GM12878 (cell line): ENCODE measurements at regions not wholly inside any gene's neighbourhood (a gene's known extent, or its start where the extent isn't known, plus 50 kb on each side); places are given as distances from the start of the nearest gene placed in this dataset.

Experiments used
- ATAC-seq: fragments of 200-7000 bp; cut with Tn5 transposase; 3 replicates; pipeline ENCODE4 v1.9.1; 2020; ENCODE audit warnings: mild to moderate bottlenecking, moderate library complexity
- BruUV-seq: library from RNA; stranded (reverse); fragments of 400-500 nt; replicated peaks from 2 replicates; lab custom pipeline; 2021; lab: Mats Ljungman, UMichigan
- CTCF ChIA-PET: fragments of 300-600 bp; sonication (Branson Sonifier 250); formaldehyde crosslinking; extraction: SDS; loops from one replicate; lab custom pipeline; 2021; ENCODE audit warnings: inconsistent platforms; lab: Yijun Ruan, JAX
- POLR2A ChIA-PET: fragments of 350-600 bp; formaldehyde crosslinking; extraction: SDS; loops from one replicate; lab custom pipeline; 2021; ENCODE audit warnings: inconsistent platforms; lab: Charles Lee
- RAD21 ChIA-PET: fragments of 300-600 bp; sonication (Branson Sonifier 250); formaldehyde crosslinking; loops from one replicate; lab custom pipeline; 2023; ENCODE audit warnings: antibody characterized with exemption; ENCODE audit not compliant: unreplicated experiment; lab: Charles Lee
- SMC1A ChIA-PET: fragments of 300-600 bp; sonication (Branson Sonifier 250); formaldehyde crosslinking; loops from one replicate; lab custom pipeline; 2023; ENCODE audit not compliant: unreplicated experiment, uncharacterized antibody; lab: Charles Lee
- DNase-seq: peaks from one replicate; pipeline ENCODE4 v3.0.0-alpha.2; 2011; ENCODE audit warnings: low read depth, low spot score
- FAIRE-seq: peaks from 3 replicates; lab custom pipeline; 2011; peaks lifted over from hg19 to GRCh38; lab: Jason Lieb, UNC
- H2AFZ ChIP-seq: 2 replicates; pipeline ENCODE4 v1.6.0; 2011; ENCODE audit warnings: low read depth, low read length, control low read depth; ENCODE audit not compliant: control insufficient read depth
- H3K27ac ChIP-seq: 2 replicates; pipeline ENCODE4 v1.5.1; 2011; ENCODE audit warnings: control low read depth; ENCODE audit not compliant: control insufficient read depth, insufficient read depth
- H3K27me3 ChIP-seq, 2 experiments: replicated peaks in 1 of 2; 2 replicates each; pipeline versions ENCODE4 v1.6.0 to v1.6.1; 2011; ENCODE audit warnings: low read length in 1 of 2; ENCODE audit not compliant: control insufficient read depth in 2 of 2, insufficient read depth in 2 of 2
- H3K36me3 ChIP-seq, 2 experiments: 2 replicates each; pipeline ENCODE4 v1.5.1; 2011; ENCODE audit warnings: low read length in 1 of 2; ENCODE audit not compliant: control insufficient read depth in 2 of 2, insufficient read depth in 2 of 2
- H3K4me1 ChIP-seq: 2 replicates; pipeline ENCODE4 v1.6.1; 2011; ENCODE audit warnings: mild to moderate bottlenecking, low read length, moderate library complexity, mixed read lengths; ENCODE audit not compliant: control insufficient read depth, insufficient read depth
- H3K4me2 ChIP-seq: 2 replicates; pipeline ENCODE4 v1.6.0; 2011; ENCODE audit warnings: control low read depth; ENCODE audit not compliant: control insufficient read depth, insufficient read depth
- H3K4me3 ChIP-seq: fragments of 200-600 bp; sonication (generic); 2 replicates; pipeline ENCODE4 v1.5.1; 2016
- H3K79me2 ChIP-seq: 2 replicates; pipeline ENCODE4 v1.6.0; 2011; ENCODE audit warnings: low read length; ENCODE audit not compliant: control insufficient read depth, insufficient read depth
- H3K9ac ChIP-seq: 2 replicates; pipeline ENCODE4 v1.8.0; 2011; ENCODE audit warnings: low read length, control low read depth, mixed read lengths; ENCODE audit not compliant: control insufficient read depth, insufficient read depth
- H3K9me3 ChIP-seq: replicated peaks from 3 replicates; pipeline ENCODE4 v1.5.1; 2011; ENCODE audit warnings: mild to moderate bottlenecking, low read length; ENCODE audit not compliant: control insufficient read depth, insufficient read depth
- H4K20me1 ChIP-seq: 2 replicates; pipeline ENCODE4 v1.6.0; 2011; ENCODE audit not compliant: control insufficient read depth, insufficient read depth
- BACH1 ChIP-seq: fragments of 450-650 bp; IDR thresholded peaks from 2 replicates; pipeline ENCODE4 v1.6.1; 2017; ENCODE audit warnings: mild to moderate bottlenecking, borderline replicate concordance
- CBX3 ChIP-seq: fragments of 200-600 bp; sonication (generic); IDR thresholded peaks from 2 replicates; pipeline ENCODE4 v1.6.1; 2016; ENCODE audit warnings: low read depth, borderline replicate concordance
- CTCF ChIP-seq, 3 experiments: IDR thresholded peaks in 2 of 3; conservative IDR thresholded peaks in 1 of 3; 2 replicates each; pipeline ENCODE4 v1.5.1; 2011; ENCODE audit warnings: low read depth in 3 of 3, low read length in 3 of 3, mild to moderate bottlenecking in 3 of 3, control low read depth in 2 of 3, moderate library complexity in 2 of 3, inconsistent platforms in 1 of 3, mixed read lengths in 1 of 3; ENCODE audit not compliant: control insufficient read depth in 2 of 3, insufficient read depth in 1 of 3; ENCODE audit errors: extremely low read depth in 1 of 3
- E2F4 ChIP-seq: IDR thresholded peaks from 2 replicates; pipeline ENCODE4 v1.6.1; 2012; ENCODE audit warnings: low read depth, low read length, improper control_type of control experiment
- HDAC6 ChIP-seq: fragments of 200-600 bp; sonication (generic); IDR thresholded peaks from one replicate; pipeline ENCODE4 v1.8.0; 2017; ENCODE audit warnings: antibody characterized with exemption; ENCODE audit not compliant: unreplicated experiment
- KAT2A ChIP-seq: conservative IDR thresholded peaks from 2 replicates; pipeline ENCODE4 v1.6.1; 2011; ENCODE audit warnings: low read depth, low read length; ENCODE audit not compliant: control insufficient read depth
- KLF5 ChIP-seq: fragments of 450-650 bp; IDR thresholded peaks from 2 replicates; pipeline ENCODE4 v1.6.1; 2014; ENCODE audit warnings: mild to moderate bottlenecking; ENCODE audit not compliant: partially characterized antibody
- NFXL1 ChIP-seq: fragments of 450-650 bp; IDR thresholded peaks from 2 replicates; pipeline ENCODE4 v1.6.1; 2017; ENCODE audit warnings: antibody characterized with exemption, mild to moderate bottlenecking, borderline replicate concordance
- NRF1 ChIP-seq: conservative IDR thresholded peaks from 2 replicates; pipeline ENCODE4 v1.6.1; 2011; ENCODE audit warnings: mild to moderate bottlenecking, low read depth, low read length, improper control_type of control experiment
- PAX5 ChIP-seq: IDR thresholded peaks from 2 replicates; pipeline ENCODE4 v1.6.1; 2011; ENCODE audit warnings: low read depth, low read length, borderline replicate concordance
- RAD51 ChIP-seq: fragments of 450-650 bp; IDR thresholded peaks from 2 replicates; pipeline ENCODE4 v1.6.1; 2016; ENCODE audit warnings: moderate library complexity, mild to moderate bottlenecking, inconsistent platforms
- RBBP5 ChIP-seq: fragments of 200-600 bp; sonication (generic); conservative IDR thresholded peaks from 2 replicates; pipeline ENCODE4 v1.6.1; 2016
- SIN3A ChIP-seq: IDR thresholded peaks from 2 replicates; pipeline ENCODE4 v1.6.1; 2012; ENCODE audit warnings: low read depth, low read length, improper control_type of control experiment
- STAT1 ChIP-seq: fragments of 450-650 bp; conservative IDR thresholded peaks from 2 replicates; pipeline ENCODE4 v1.6.1; 2014; ENCODE audit warnings: antibody characterized with exemption, mild to moderate bottlenecking
- TBL1XR1 ChIP-seq: IDR thresholded peaks from 2 replicates; pipeline ENCODE4 v1.6.1; 2012; ENCODE audit warnings: low read depth, low read length, improper control_type of control experiment
- ZNF24 ChIP-seq: fragments of 450-650 bp; IDR thresholded peaks from 2 replicates; pipeline ENCODE4 v1.6.1; 2017; ENCODE audit warnings: antibody characterized with exemption, mild to moderate bottlenecking
- WGBS: methylation state at CpG from one replicate; pipeline ENCODE4 v1.1.6; 2016; ENCODE audit warnings: low lambda C conversion rate; ENCODE audit not compliant: insufficient replicate concordance, insufficient coverage; ENCODE audit errors: missing lambda C conversion rate; 5-methylcytosine and 5-hydroxymethylcytosine counted together
- in situ Hi-C: fragments of 300-500 bp; cut with MboI; formaldehyde crosslinking; loops from 9 replicates; pipeline ENCODE4 v1.14.3; 2018; ENCODE audit warnings: mixed read lengths
- intact Hi-C: fragments of 100-400 bp; cut with micrococcal nuclease; formaldehyde crosslinking; loops from one replicate; pipeline ENCODE4 v1.14.2; 2022; ENCODE audit not compliant: unreplicated experiment

- Histone ChIP-seq H3K9me3 (no peaks in the 10 kb centered on the region), H3K4me1 (no peaks in the 10 kb centered on the region), H4K20me1 (no peaks in the 10 kb centered on the region; the same call in 1 of the 2 replicates), H3K27me3 (no peaks in the 10 kb centered on the region; a peak in 1 of 4 replicates), H2AFZ (no peak overlapping the region), H3K36me3 (no peaks in the 10 kb centered on the region), H3K27ac (no peak overlapping the region), H3K4me3 (no peak overlapping the region), H3K4me2 (no peak overlapping the region), H3K79me2 (no peaks in the 10 kb centered on the region), H3K9ac (no peak overlapping the region)
- in situ Hi-C loops: no loop called here
- FAIRE-seq: no peak
- ChIA-PET CTCF (no interaction called here), SMC1A (no interaction called here), RAD21 (no interaction called here), POLR2A (interaction anchor here (1.0 kb wide), 1 partner anchor 48 kb away, joined by 4 read pairs; no protein-coding TSS in a partner anchor)
- DNase-seq: no peak
- WGBS: 46% methylated on average over 17 of the region's 17 CpGs
- intact Hi-C loops: no loop called here
- BruUV-seq: no TSS peak
- ATAC-seq: no peak
- TF ChIP-seq PAX5: no peak
- TF ChIP-seq HDAC6: no peak
- TF ChIP-seq RBBP5: no peak
- TF ChIP-seq E2F4: no peak
- TF ChIP-seq STAT1: no peak
- TF ChIP-seq ZNF24: no peak
- no peak for TF ChIP-seq TBL1XR1
- TF ChIP-seq NFXL1: no peak
- TF ChIP-seq SIN3A: no peak
- no peak for TF ChIP-seq CTCF (IDR thresholded peaks at IDR 0.05 in 2 of 3, conservative IDR thresholded peaks at IDR 0.05 in 1 of 3; ENCODE audit: control insufficient read depth in 2 of 3, extremely low read depth in 1 of 3, insufficient read depth in 1 of 3, low read depth in 3 of 3, low read length in 3 of 3)
- TF ChIP-seq BACH1: no peak
- no peak for TF ChIP-seq CBX3
- TF ChIP-seq KLF5: no peak
- TF ChIP-seq KAT2A: no peak
- no peak for TF ChIP-seq NRF1
- no peak for TF ChIP-seq RAD51
These were observed 338.8 kb downstream of the BCOR start for GRCh38 chrX:39758791-39759525.
